ENCODE measurements at regions not wholly inside any gene's neighbourhood (a gene's known extent, or its start where the extent isn't known, plus 50 kb on each side); places are given as distances from the start of the nearest gene placed in this dataset.

DNA sequence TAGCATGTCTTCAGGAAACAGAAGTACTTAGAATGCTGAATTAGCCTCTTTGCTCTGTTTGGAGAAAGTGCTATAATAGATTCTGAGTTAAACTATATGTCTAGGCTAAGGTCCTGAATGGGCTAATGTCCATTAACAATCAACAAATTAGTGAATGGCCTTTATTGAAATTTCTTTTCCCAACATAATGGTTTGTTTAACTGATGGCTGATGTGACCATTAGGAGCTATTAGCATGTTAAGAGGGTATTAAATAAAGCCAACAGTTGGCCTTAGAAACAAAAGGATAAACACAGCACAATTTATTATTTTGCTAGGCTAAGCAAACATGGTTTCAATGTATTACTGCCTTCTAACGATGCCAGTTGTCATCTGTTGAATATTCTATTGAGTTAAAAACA, 234.3 kb upstream of the HS3ST5 start:
- TF ChIP-seq EZH2 (IDR thresholded peaks at IDR 0.05) (no peak), FOXP2 (optimal IDR thresholded peaks at IDR 0.05; ENCODE audit: control extremely low read depth, extremely low read length, insufficient read depth) (no peak)

Data from SK-N-MC (cell line).